ENCODE measurements at regions not wholly inside any gene's neighbourhood (a gene's known extent, or its start where the extent isn't known, plus 50 kb on each side); places are given as distances from the start of the nearest gene placed in this dataset.
A peak's percentile ranks its signal among the peaks of the same experiment; 100 is the strongest.

DNA sequence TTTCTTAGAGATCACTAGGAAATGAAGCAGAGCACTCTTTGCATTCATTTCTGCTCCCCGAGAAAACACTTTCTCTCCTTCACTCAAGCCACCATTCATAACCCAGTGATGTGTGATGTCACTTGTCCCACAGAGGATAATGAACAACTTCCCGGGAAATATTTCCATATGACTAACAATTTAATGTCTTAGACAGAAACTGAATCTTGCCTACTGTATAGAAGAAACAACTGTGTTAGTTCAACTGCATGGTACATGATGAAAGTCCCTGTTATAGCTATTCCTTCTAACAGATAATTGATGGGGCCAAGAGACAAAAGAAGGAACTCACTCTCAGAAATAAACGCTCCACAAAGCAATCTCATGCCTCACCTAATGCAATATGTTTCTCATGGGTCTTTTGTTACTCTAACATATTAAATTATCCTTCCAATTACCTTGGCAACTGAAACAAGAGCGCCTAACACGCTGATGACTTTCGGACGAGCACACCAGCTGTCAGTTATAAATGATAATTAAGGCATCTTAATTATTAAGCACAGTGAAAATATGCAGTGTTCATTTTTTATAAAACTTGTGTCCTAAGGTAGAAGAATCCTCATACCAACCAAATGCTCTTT, 113.7 kb upstream of the TLR3 start:
- no peak for TF ChIP-seq FOS (IDR thresholded peaks at IDR 0.05; ENCODE audit: borderline replicate concordance, insufficient read depth, low read length)
- TF ChIP-seq GATA2 (IDR thresholded peaks at IDR 0.05; ENCODE audit: insufficient read depth, insufficient read length, low read depth, low read length), result no peak
- no peak for TF ChIP-seq JUN (IDR thresholded peaks at IDR 0.05; ENCODE audit: borderline replicate concordance, insufficient read depth, insufficient read length, low read depth)
- no peak for TF ChIP-seq MAX (IDR thresholded peaks at IDR 0.05; ENCODE audit: insufficient read depth, insufficient read length)
- no peak for TF ChIP-seq POLR2A (IDR thresholded peaks at IDR 0.05; ENCODE audit: low read depth, low read length)
- TF ChIP-seq, protein P1, sequence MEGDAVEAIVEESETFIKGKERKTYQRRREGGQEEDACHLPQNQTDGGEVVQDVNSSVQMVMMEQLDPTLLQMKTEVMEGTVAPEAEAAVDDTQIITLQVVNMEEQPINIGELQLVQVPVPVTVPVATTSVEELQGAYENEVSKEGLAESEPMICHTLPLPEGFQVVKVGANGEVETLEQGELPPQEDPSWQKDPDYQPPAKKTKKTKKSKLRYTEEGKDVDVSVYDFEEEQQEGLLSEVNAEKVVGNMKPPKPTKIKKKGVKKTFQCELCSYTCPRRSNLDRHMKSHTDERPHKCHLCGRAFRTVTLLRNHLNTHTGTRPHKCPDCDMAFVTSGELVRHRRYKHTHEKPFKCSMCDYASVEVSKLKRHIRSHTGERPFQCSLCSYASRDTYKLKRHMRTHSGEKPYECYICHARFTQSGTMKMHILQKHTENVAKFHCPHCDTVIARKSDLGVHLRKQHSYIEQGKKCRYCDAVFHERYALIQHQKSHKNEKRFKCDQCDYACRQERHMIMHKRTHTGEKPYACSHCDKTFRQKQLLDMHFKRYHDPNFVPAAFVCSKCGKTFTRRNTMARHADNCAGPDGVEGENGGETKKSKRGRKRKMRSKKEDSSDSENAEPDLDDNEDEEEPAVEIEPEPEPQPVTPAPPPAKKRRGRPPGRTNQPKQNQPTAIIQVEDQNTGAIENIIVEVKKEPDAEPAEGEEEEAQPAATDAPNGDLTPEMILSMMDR (IDR thresholded peaks at IDR 0.05; ENCODE audit: extremely low read depth in 1 of 2, insufficient read depth in 1 of 2, low read depth in 1 of 2, low read length in 2 of 2), result no peak
- TF ChIP-seq EZH2 (IDR thresholded peaks at IDR 0.05; ENCODE audit: borderline replicate concordance, low read depth, low read length, severe bottlenecking), result no peak
- TF ChIP-seq MYC (IDR thresholded peaks at IDR 0.05; ENCODE audit: low read depth, low read length), result no peak
- TF ChIP-seq POLR2AphosphoS5 (IDR thresholded peaks at IDR 0.05; ENCODE audit: insufficient read depth, low read depth, low read length), result no peak
- Histone ChIP-seq H3K4me3 (replicated peaks in 1 of 3; ENCODE audit: insufficient read depth in 1 of 3, low read depth in 1 of 3, low read length in 3 of 3) (no peak overlapping the region), H3K79me2 (ENCODE audit: control insufficient read depth, insufficient read depth, low read length) (no peaks in the 10 kb centered on the region), H3K27me3 (ENCODE audit: control insufficient read depth in 2 of 2, insufficient read depth in 2 of 2, low read length in 2 of 2) (peaks cover 0 to 4% of the 10 kb centered on the region in 2 experiments), H3K27ac (ENCODE audit: insufficient read depth, low read depth, low read length) (no peak overlapping the region), H2AFZ (ENCODE audit: low read depth, low read length) (no peak overlapping the region), H3K4me2 (ENCODE audit: insufficient read depth, low read length) (no peak overlapping the region), H4K20me1 (replicated peaks; ENCODE audit: control insufficient read depth, extremely low read depth, insufficient read depth, low read length) (no peaks in the 10 kb centered on the region), H3K4me1 (ENCODE audit: control insufficient read depth, extremely low read depth, insufficient read depth, low read length) (no peaks in the 10 kb centered on the region), H3K9me3 (replicated peaks; ENCODE audit: control insufficient read depth, insufficient read depth, low read length) (no peaks in the 10 kb centered on the region), H3K9me1 (replicated peaks; ENCODE audit: control insufficient read depth, extremely low read depth, insufficient read depth, low read length) (no peaks in the 10 kb centered on the region), H3K9ac (replicated peaks; ENCODE audit: extremely low read depth, insufficient read depth, low read length) (no peak overlapping the region), H3K36me3 (ENCODE audit: control insufficient read depth in 2 of 2, extremely low read depth in 1 of 2, insufficient read depth in 2 of 2, low read length in 2 of 2) (no peaks in the 10 kb centered on the region)
- intact Hi-C loops (cut with micrococcal nuclease), result no loop called here
- POLR2A ChIA-PET, result no interaction called here
- DNase-seq (ENCODE audit: low read depth, low spot score) (no peak), FAIRE-seq (peak; percentile 8)
- dilution Hi-C loops (cut with MboI; ENCODE audit: extremely low pct_ligation_motif_present, low sequenced_read_pairs), result no loop called here
- CTCF ChIA-PET, result interaction anchor here (1.5 kb wide), 1 partner anchor 24 kb away, joined by 3 read pairs; no protein-coding TSS in a partner anchor
- BruUV-seq (replicated peaks), result no TSS peak
